Thymus (tissue), 11 donors: ENCODE measurements at regions not wholly inside any gene's neighbourhood (a gene's known extent, or its start where the extent isn't known, plus 50 kb on each side); places are given as distances from the start of the nearest gene placed in this dataset.

ENCODE experiments used
- DNase-seq, 9 donors: peaks; one replicate each; pipeline ENCODE4 v3.0.0-alpha.2; 2013; ENCODE audit warnings: low spot score in 9 of 9, low read depth in 6 of 9, missing footprints in 1 of 9
- H3K27ac ChIP-seq, 2 donors: one replicate each; pipeline ENCODE4 v1.5.1; 2013; ENCODE audit warnings: control low read depth in 1 of 2, low read depth in 1 of 2, low read length in 1 of 2, mild to moderate bottlenecking in 1 of 2, moderate library complexity in 1 of 2
- H3K27me3 ChIP-seq, 2 donors: one replicate each; pipeline ENCODE4 v1.5.1; 2013; ENCODE audit warnings: low read length in 1 of 2; ENCODE audit not compliant: control insufficient read depth in 2 of 2, insufficient read depth in 1 of 2
- H3K36me3 ChIP-seq, 2 donors: one replicate each; pipeline ENCODE4 v1.5.1; 2013; ENCODE audit warnings: low read length in 1 of 2, mild to moderate bottlenecking in 1 of 2, moderate library complexity in 1 of 2; ENCODE audit not compliant: control insufficient read depth in 2 of 2, insufficient read depth in 2 of 2
- H3K4me1 ChIP-seq, 2 donors: one replicate each; pipeline ENCODE4 v1.5.1; 2013; ENCODE audit warnings: low read length in 2 of 2; ENCODE audit not compliant: control insufficient read depth in 2 of 2, insufficient read depth in 2 of 2
- H3K4me3 ChIP-seq, 2 donors: one replicate each; pipeline ENCODE4 v1.5.1; 2013; ENCODE audit warnings: low read length in 2 of 2, control low read depth in 1 of 2, mild to moderate bottlenecking in 1 of 2
- H3K9me3 ChIP-seq, 2 donors: one replicate each; pipeline ENCODE4 v1.5.1; 2013; ENCODE audit warnings: low read length in 1 of 2, mild to moderate bottlenecking in 1 of 2; ENCODE audit not compliant: control insufficient read depth in 2 of 2, insufficient read depth in 1 of 2
- WGBS: extraction: QIAGEN DNeasy Blood & Tissue Kit; methylation state at CpG from one replicate; pipeline ENCODE4 v1.1.7; 2013; 5-methylcytosine and 5-hydroxymethylcytosine counted together
- donor health status: healthy.

DNA sequence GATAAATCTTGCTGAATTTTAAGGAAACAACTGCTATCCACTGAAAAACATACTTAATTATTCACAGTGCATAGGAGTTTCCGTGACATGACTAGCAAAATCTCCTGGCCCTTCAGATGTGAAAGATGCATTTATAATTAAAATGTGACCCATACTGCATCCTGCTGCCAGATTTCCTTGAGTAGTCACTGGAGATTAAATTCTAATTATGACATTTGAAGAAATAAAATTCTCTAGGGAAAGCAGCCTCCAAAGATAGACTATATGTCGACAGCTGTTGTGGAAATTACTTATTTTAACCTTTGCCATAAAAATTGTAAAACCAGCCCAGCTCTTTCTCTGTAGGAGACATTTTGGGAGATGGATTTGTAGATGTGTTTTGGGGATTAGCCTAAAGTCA lies 193.6 kb upstream of the SMC2 start:
- DNase-seq, result no peak
- Histone ChIP-seq H3K4me1 (no peaks in the 10 kb centered on the region), H3K4me3 (no peak overlapping the region), H3K27ac (no peak overlapping the region), H3K27me3 (no peaks in the 10 kb centered on the region), H3K36me3 (no peaks in the 10 kb centered on the region), H3K9me3 (no peaks in the 10 kb centered on the region)
- 90% methylated on average over 2 of the region's 2 CpGs for WGBS

GRCh38 chr9:103902263-103902662 lies 191.8 kb upstream of the SMC2 start:
- DNase-seq, result no peak
- H3K27ac ChIP-seq, result no peak overlapping the region
- H3K4me3 ChIP-seq, result no peak overlapping the region
- 82% methylated on average over 2 of the region's 2 CpGs for WGBS
- no peaks in the 10 kb centered on the region for H3K4me1 ChIP-seq
- H3K27me3 ChIP-seq, result no peaks in the 10 kb centered on the region
- H3K36me3 ChIP-seq, result no peaks in the 10 kb centered on the region
- H3K9me3 ChIP-seq, result no peaks in the 10 kb centered on the region

- 37% methylated on average over 1 of the region's 1 CpG for WGBS
- Histone ChIP-seq H3K9me3 (no peaks in the 10 kb centered on the region), H3K4me3 (no peak overlapping the region), H3K4me1 (no peaks in the 10 kb centered on the region), H3K27me3 (no peaks in the 10 kb centered on the region), H3K36me3 (no peaks in the 10 kb centered on the region), H3K27ac (no peak overlapping the region)
- no peak for DNase-seq
Observed at GRCh38 chr9:103904242-103904641, 189.9 kb upstream of the SMC2 start.

- whole genome bisulfite sequencing, result 32% methylated on average over 1 of the region's 1 CpG
- Histone ChIP-seq H3K4me3 (no peak overlapping the region), H3K27ac (no peak overlapping the region)
Observed at GRCh38 chr9:103913899-103914298, 180.2 kb upstream of the SMC2 start.

DNA sequence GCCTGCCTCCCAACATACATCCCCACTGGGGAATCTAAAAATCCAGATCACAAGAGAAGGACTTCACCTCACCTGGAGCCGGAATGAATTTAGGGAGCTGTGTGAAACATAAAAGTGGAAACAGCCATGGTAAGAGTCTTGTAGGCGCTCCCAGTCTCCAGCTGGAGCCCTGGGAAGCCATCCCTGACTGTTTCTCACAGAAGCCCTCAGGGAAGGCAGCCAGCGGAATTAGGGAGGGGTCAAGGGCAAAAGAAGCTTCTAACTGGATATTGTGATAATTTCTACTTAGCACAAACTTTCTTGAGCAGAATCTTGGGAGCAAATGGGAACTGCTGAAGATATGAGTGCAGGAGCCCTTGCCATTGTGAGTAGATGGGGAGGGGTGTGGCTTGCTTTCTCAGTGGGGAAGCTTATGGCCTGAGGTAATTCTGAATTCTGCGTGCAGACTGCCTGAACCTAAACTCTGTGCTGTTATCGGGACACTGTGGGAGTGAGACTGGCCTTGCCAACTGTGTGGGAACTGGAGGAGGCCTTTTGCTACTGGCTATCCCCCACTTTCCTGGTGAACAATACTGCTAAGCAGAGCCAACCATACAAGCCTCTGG lies 174.4 kb upstream of the SMC2 start:
- no peaks in the 10 kb centered on the region for H3K9me3 ChIP-seq
- H3K4me3 ChIP-seq, result no peak overlapping the region
- no peak for DNase-seq
- H3K27ac ChIP-seq, result no peak overlapping the region
- 91% methylated on average over 5 of the region's 5 CpGs for WGBS
- no peaks in the 10 kb centered on the region for H3K36me3 ChIP-seq
- H3K4me1 ChIP-seq, result no peaks in the 10 kb centered on the region
- no peaks in the 10 kb centered on the region for H3K27me3 ChIP-seq

More at GRCh38 chr9:103913899-103914298, 180.2 kb upstream of the SMC2 start:
- Histone ChIP-seq H3K36me3 (no peaks in the 10 kb centered on the region), H3K9me3 (no peaks in the 10 kb centered on the region), H3K4me1 (no peaks in the 10 kb centered on the region), H3K27me3 (no peaks in the 10 kb centered on the region)
- DNase-seq, result no peak

DNA sequence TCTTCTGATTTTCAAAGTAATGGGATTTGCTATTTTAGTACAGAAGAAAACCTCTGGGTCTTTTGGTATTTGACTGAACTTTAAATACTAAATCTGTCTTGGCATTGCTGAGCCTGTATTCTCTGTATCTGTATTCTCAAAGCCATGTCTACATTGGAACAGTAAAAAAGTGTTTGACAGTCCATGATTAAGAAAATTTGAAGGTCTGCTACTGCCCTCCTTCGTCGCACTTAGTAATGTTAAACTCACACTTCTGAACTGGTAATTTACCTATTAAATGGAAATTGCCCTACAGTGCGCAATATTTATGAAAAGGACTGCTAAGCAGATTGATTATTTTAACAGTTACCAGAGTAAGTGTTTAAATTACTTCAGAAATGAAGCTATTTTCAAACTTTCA lies 165.7 kb upstream of the SMC2 start:
- no peak for DNase-seq
- WGBS, result 83% methylated on average over 3 of the region's 3 CpGs
- H3K4me3 ChIP-seq, result no peak overlapping the region
- no peaks in the 10 kb centered on the region for H3K27me3 ChIP-seq
- no peak overlapping the region for H3K27ac ChIP-seq
- no peaks in the 10 kb centered on the region for H3K36me3 ChIP-seq
- H3K9me3 ChIP-seq, result no peaks in the 10 kb centered on the region
- H3K4me1 ChIP-seq, result no peaks in the 10 kb centered on the region

DNA sequence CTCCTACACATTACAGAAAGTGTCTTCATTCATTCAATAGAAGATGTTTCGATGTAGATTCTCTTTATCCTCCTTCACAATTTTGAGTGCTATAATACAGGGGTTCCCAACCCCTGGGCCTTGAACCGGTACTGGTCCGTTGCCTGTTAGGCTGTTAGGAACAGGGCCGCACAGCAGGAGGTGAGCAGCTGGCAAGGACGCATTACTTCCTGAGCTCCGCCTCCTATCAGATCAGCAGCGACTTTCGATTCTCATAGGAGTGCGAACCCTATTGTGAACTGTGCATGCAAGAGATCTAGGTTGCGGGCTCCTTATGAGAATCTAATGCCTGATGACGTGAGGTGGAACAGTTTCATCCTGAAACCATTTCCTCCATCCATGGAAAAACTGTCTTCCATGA lies 153.0 kb upstream of the SMC2 start:
- 91% methylated on average over 11 of the region's 11 CpGs for WGBS
- no peak for DNase-seq
- Histone ChIP-seq H3K27ac (no peak overlapping the region), H3K4me1 (no peaks in the 10 kb centered on the region), H3K4me3 (no peak overlapping the region), H3K36me3 (no peaks in the 10 kb centered on the region), H3K9me3 (no peaks in the 10 kb centered on the region), H3K27me3 (no peaks in the 10 kb centered on the region)

DNA sequence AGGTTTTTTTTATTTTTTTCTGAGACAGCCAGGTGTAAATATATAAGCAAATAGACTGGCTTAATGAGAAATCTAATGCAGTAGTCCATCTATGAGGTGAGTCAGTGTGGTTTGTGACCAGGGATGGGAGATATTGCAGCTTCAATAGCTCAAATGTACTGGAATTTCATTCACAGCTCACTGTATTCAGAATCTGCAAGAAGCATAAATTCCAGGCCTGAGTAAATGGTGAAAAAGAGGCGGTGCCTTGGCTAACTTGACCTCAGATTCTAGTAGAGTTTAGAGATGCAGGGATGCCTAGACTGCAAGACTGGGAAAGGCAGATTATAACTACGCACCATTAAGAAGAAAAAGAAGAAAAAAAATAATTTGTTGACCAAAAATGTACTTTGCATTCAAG lies 151.9 kb upstream of the SMC2 start:
- no peak for DNase-seq
- H3K4me1 ChIP-seq, result no peaks in the 10 kb centered on the region
- H3K9me3 ChIP-seq, result no peaks in the 10 kb centered on the region
- no peak overlapping the region for H3K27ac ChIP-seq
- H3K36me3 ChIP-seq, result no peaks in the 10 kb centered on the region
- H3K27me3 ChIP-seq, result no peaks in the 10 kb centered on the region
- H3K4me3 ChIP-seq, result no peak overlapping the region
- WGBS, result 87% methylated on average over 2 of the region's 2 CpGs

DNA sequence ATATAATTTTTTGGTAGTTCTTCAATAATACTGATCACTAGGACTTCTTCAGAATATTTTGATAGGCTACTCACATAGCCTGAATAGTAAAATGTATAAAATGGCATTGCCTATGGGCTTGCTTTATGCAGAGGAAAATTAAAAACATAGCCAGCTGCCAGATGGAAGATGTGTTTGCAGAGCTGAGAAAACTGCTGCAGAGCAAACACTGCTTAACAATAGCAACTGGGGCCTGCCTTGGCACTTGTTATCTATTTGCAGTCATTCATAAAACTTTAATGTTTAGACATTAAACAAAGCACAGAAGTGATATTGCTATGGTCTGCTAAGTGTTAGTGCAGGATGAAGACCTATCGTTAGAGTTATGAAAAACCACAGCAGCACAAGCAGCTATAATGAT lies 151.5 kb upstream of the SMC2 start:
- no peak for DNase-seq
- H3K4me1 ChIP-seq, result no peaks in the 10 kb centered on the region
- no peaks in the 10 kb centered on the region for H3K9me3 ChIP-seq
- no peaks in the 10 kb centered on the region for H3K27me3 ChIP-seq
- no peaks in the 10 kb centered on the region for H3K36me3 ChIP-seq
- no peak overlapping the region for H3K27ac ChIP-seq
- no peak overlapping the region for H3K4me3 ChIP-seq
- 87% methylated on average over 1 of the region's 1 CpG for WGBS

DNA sequence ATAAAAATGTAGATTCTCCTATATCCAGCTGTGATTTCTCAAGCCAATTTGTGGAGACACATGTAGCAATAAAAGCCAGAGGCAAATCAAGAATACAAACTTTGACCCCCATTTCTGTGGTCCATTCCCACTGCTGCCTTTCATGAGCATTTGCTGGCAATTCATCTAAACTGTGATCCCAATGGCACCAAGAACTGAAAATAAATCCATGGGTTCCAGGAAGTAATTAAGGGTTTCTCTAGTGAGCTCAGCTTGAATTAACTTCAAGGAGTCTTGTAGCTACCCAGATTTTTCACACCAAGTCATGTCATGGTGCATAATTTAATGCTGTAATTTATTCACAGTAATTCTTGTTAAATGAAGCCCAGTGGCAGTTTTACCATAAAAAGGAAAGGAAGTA lies 145.0 kb upstream of the SMC2 start:
- DNase-seq, result no peak
- no peaks in the 10 kb centered on the region for H3K27me3 ChIP-seq

More for the DNA sequence above, 145.0 kb upstream of the SMC2 start:
- Histone ChIP-seq H3K9me3 (no peaks in the 10 kb centered on the region), H3K4me1 (no peaks in the 10 kb centered on the region), H3K27ac (no peak overlapping the region), H3K4me3 (no peak overlapping the region), H3K36me3 (no peaks in the 10 kb centered on the region)
